Astrocyte of the spinal cord (primary cell): ENCODE measurements at regions not wholly inside any gene's neighbourhood (a gene's known extent, or its start where the extent isn't known, plus 50 kb on each side); places are given as distances from the start of the nearest gene placed in this dataset.

Source experiments
- DNase-seq: peaks from one replicate; pipeline ENCODE4 v3.0.0; 2011; ENCODE audit warnings: low read depth, low spot score
- H3K4me3 ChIP-seq: 2 replicates; pipeline ENCODE4 v1.5.1; 2011; ENCODE audit warnings: low read depth, mild to moderate bottlenecking, low read length, moderate library complexity
- in situ Hi-C: cut with HindIII; loops from 2 replicates; pipeline ENCODE4 v1.10.0; 2017; ENCODE audit warnings: low sequenced_read_pairs
- TF ChIP-seq, protein P1 (sequence below): IDR thresholded peaks from 2 replicates; pipeline ENCODE4 v1.5.1; 2012; ENCODE audit warnings: low read depth, mild to moderate bottlenecking, low read length, inconsistent platforms

DNA sequence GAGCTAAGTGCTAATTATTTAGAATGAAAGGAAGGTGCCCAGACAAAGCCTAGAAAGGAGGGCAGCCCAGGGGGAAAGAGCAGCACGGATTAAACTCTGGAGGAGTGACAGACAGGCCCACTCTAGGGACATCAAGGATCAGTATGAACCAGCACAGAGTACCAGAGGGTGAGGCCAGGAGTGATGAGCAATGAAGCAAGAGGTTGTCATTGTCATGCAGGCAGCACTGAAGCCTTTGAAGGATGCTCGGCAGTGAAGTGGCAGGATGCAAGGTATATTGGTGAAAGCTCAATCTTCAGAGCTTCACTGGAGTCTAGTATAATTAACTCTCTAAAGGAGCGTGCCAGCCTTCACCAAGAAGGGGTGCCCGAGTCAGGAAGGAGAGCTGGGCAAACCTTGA lies 112.0 kb upstream of the INHBA start:
- DNase-seq = no peak
- TF ChIP-seq, protein P1, sequence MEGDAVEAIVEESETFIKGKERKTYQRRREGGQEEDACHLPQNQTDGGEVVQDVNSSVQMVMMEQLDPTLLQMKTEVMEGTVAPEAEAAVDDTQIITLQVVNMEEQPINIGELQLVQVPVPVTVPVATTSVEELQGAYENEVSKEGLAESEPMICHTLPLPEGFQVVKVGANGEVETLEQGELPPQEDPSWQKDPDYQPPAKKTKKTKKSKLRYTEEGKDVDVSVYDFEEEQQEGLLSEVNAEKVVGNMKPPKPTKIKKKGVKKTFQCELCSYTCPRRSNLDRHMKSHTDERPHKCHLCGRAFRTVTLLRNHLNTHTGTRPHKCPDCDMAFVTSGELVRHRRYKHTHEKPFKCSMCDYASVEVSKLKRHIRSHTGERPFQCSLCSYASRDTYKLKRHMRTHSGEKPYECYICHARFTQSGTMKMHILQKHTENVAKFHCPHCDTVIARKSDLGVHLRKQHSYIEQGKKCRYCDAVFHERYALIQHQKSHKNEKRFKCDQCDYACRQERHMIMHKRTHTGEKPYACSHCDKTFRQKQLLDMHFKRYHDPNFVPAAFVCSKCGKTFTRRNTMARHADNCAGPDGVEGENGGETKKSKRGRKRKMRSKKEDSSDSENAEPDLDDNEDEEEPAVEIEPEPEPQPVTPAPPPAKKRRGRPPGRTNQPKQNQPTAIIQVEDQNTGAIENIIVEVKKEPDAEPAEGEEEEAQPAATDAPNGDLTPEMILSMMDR = no peak
- in situ Hi-C loops = no loop called here
- H3K4me3 ChIP-seq = no peak overlapping the region

DNA sequence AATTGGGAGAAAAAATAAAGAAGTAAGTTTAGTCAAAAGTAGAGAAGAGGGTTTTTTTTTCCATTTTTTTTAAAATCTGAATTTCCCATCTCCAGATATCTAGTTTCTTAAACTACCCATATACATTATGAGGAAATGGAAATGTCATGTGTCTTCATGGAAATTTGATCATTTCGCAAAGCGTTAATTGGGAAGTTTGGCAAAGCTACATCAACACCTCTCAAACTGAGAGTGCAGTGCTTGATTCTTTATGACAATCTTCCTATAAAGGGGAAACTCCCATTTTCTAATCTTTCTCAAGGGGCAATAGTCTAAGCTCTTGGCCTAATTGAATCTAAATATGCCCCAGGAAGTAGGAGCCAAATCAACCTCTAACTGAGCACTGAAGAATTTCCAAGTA lies 110.4 kb upstream of the INHBA start:
- in situ Hi-C loops = no loop called here
- no peak overlapping the region for H3K4me3 ChIP-seq
- no peak for DNase-seq
- TF ChIP-seq, protein P1 = no peak

DNA sequence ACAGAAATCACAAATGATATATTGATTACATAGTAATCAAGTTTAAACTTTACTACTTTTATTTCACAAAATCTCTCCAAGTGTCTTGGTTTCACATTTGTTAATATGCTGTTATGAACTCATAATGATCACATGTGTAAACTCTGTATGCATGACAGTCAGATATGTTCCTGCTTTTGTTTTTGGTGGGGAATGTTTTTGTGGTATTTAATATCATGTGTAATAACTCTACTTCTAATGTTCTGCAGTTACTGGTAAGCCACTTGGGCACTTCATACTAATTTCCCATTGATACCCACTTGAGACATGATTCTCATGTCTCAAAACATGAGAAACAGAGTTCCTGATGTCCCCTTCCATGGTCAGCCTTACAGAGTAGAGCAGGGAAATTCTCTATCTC lies 109.1 kb upstream of the INHBA start:
- TF ChIP-seq, protein P1 = no peak
- in situ Hi-C loops = no loop called here
- no peak for DNase-seq
- no peak overlapping the region for H3K4me3 ChIP-seq

DNA sequence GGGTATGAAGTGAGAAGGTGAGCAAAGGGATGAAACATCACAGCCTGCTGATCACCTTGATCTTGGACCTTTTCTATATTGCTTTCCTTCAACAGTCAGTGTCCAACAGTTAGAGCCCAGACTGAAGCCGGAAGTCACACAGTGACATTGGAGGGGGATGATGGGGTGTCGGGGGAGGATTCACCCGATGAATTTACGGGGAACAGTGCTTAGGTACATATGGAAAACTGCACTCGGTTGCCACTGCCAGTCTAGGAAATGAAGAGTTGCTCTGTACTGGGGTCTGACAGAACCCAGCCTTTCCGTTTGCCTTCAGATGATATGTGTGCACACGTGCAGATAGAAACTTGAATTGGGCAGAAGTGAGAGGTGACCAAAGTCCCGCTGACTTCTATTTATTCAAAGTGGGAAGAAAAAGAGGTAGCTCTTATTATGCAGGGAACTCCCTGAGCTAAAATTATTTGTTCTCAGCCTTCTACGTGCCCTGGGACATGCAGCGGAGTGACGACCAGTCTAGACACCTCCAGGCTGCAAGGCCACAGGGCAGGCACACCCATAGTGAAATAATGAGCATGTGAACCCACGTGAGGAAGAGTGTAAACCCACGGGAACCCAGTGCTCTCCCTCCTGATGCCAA lies 107.2 kb upstream of the INHBA start:
- DNase-seq = no peak
- no peak overlapping the region for H3K4me3 ChIP-seq
- in situ Hi-C loops = no loop called here
- TF ChIP-seq, protein P1 = no peak

DNA sequence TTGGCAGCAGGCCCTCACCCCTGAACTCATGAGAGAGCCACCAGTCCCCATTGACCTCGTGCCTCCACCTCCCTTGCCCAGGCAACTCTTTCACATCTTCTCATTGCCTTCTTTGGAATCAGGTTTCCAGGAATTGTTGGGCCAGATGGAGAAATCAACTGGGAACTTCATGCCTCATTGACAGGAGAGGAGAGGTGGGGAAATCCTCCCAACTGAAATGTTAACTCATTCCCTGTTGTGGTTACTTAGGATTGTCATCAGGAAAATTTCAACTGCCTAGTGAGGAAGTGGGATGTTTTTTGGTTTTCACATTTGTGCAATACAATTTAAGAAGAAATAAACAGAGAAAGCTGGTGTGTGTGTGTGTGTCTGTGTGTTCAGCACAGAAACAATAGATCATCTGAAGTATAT lies 106.6 kb upstream of the INHBA start:
- H3K4me3 ChIP-seq = no peak overlapping the region
- peak; percentile 12 for DNase-seq
- in situ Hi-C loops = no loop called here
- TF ChIP-seq, protein P1 = no peak

DNA sequence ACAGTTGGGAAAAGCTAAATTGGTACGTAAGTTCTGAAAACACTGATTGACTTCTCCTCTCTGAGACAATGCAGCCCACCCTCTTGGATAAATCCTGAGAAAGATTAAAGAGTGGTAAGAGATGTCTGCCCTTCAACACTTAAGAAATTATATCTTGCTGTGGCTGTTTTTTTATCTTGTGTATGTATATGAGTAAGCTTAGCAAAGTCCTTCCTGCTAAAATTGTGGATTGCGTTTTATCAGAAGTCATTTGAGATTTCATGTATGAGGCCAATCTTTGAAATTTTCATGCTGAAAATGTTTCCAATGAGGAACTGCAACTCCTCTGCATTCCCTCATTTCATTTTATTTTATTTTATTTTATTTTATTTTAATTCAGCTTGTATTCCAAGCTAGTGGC lies 106.2 kb upstream of the INHBA start:
- DNase-seq = no peak
- TF ChIP-seq, protein P1 = no peak
- in situ Hi-C loops = no loop called here
- H3K4me3 ChIP-seq = no peak overlapping the region

DNA sequence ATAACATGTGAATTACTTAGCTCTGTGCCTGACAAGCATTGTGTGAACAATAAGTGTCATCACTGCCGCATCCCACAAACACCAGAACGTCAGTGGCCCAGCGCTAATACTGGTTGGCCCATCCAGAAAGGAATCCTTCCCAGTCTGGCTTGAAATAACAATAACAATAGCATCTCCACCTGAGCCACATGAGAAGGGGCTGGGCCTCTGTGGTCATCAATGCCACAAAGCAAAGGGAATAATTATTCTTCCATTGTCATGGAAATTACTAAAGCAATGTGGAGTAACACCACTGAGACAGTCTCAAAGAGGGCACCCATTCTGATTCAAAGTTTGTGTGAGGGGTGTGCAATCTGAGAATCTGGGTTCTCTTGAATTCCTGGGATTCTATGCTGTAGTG lies 105.7 kb upstream of the INHBA start:
- H3K4me3 ChIP-seq = no peak overlapping the region
- DNase-seq = no peak
- TF ChIP-seq, protein P1 = no peak
- in situ Hi-C loops = no loop called here
